ENCODE measurements at regions not wholly inside any gene's neighbourhood (a gene's known extent, or its start where the extent isn't known, plus 50 kb on each side); places are given as distances from the start of the nearest gene placed in this dataset.

GRCh38 chr13:67377919-67378318, 147.8 kb upstream of the PCDH9 start:
- TF ChIP-seq CTCF (IDR thresholded peaks at IDR 0.05) (no peak), POLR2A (IDR thresholded peaks at IDR 0.05) (no peak)

Measured in heart left ventricle (tissue), 13 donors.